VCaP (cell line): ENCODE measurements at regions not wholly inside any gene's neighbourhood (a gene's known extent, or its start where the extent isn't known, plus 50 kb on each side); places are given as distances from the start of the nearest gene placed in this dataset.

Experiments used
- H3K27ac ChIP-seq: fragments of 450-650 bp; 2 replicates; pipeline ENCODE4 v1.5.1; 2017
- TF ChIP-seq, protein P1 (sequence below): fragments of 450-650 bp; conservative IDR thresholded peaks from 2 replicates; pipeline ENCODE4 v1.5.1; 2017; ENCODE audit warnings: mild to moderate bottlenecking, moderate library complexity

DNA sequence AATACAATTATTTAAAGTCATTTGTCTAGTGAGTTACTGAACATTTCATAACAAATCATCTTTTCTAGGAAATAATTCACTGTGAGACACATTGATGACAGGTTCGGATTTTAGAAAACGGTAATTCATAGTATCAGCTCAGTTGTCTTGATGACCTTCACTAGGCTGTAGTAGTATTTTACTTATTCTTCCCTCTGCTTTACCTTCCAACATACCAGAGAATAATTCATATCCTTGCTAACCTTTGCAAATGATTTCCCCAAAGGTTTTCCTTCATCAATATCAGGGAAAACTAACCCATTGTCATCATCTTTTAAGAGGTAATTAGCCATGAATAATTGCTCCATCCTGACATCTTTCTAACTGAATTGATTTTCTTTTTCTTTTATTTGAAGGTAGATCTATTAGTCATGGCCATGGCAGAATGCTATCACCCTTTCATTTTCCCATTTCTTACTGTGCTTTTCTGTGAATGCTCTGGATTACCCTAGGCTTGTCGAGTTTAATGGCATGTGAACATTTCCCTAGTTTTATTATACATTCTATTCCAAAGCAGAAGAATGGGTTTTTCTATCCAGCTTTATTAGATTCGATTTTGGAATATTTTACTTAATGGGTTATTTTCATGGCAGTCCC is 299.2 kb downstream of the OLFM4 start:
- TF ChIP-seq, protein P1, sequence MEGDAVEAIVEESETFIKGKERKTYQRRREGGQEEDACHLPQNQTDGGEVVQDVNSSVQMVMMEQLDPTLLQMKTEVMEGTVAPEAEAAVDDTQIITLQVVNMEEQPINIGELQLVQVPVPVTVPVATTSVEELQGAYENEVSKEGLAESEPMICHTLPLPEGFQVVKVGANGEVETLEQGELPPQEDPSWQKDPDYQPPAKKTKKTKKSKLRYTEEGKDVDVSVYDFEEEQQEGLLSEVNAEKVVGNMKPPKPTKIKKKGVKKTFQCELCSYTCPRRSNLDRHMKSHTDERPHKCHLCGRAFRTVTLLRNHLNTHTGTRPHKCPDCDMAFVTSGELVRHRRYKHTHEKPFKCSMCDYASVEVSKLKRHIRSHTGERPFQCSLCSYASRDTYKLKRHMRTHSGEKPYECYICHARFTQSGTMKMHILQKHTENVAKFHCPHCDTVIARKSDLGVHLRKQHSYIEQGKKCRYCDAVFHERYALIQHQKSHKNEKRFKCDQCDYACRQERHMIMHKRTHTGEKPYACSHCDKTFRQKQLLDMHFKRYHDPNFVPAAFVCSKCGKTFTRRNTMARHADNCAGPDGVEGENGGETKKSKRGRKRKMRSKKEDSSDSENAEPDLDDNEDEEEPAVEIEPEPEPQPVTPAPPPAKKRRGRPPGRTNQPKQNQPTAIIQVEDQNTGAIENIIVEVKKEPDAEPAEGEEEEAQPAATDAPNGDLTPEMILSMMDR, result no peak
- H3K27ac ChIP-seq, result no peak overlapping the region

DNA sequence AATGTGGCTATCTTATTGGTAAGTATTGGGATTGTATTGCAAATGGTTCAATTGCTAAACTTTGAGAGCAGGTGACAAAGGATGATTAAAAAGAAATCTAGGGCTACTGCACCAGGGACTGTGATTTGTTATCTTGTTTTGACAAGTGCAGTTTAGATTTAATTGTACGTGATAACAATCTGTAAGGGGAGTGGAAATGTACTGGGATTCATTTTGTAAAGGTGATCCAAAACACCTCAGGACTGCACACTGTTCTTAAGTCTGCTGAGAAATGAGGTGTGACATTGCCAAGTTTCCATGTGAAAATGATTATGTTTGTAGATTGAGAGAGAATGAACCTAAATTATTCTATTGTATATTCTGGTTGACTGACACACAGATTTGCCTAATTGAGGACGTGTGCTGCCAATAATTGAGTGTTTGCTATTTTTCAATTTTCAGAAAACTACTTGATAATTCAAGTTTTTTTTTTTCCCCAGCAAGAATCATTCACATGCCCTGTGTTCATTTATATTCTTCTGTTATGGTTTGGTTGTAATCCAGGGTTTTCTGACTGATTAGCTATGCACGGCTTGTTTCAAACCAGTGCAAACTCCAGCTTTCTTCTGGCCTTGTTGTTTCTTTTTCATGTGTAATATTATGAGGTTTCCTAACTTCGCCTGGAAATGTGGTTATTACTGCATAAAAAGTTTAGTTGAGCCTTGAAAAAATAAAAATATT is 308.0 kb downstream of the OLFM4 start:
- H3K27ac ChIP-seq, result peak overlapping the region; percentile 69
- TF ChIP-seq, protein P1, result no peak

DNA sequence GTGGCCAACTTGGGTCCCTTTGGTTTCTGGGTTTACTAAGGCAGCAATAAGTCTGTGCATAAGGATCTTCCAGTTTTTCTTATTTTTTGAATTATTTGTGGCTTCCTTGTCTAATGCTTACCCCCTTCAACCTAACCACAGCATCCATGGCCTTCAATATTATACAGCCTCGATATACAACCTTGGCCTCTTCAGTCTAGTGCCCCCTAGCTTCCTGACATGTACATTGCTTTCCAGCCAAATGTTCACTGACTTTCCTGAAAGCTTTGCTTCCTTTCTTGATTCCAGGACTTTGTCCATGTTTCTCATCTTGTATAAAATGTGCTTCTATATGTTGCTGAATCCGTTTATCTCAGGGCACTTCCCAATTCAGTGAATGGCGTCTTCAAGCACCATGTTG is 310.1 kb downstream of the OLFM4 start:
- TF ChIP-seq, protein P1, result no peak
- H3K27ac ChIP-seq, result no peak overlapping the region

DNA sequence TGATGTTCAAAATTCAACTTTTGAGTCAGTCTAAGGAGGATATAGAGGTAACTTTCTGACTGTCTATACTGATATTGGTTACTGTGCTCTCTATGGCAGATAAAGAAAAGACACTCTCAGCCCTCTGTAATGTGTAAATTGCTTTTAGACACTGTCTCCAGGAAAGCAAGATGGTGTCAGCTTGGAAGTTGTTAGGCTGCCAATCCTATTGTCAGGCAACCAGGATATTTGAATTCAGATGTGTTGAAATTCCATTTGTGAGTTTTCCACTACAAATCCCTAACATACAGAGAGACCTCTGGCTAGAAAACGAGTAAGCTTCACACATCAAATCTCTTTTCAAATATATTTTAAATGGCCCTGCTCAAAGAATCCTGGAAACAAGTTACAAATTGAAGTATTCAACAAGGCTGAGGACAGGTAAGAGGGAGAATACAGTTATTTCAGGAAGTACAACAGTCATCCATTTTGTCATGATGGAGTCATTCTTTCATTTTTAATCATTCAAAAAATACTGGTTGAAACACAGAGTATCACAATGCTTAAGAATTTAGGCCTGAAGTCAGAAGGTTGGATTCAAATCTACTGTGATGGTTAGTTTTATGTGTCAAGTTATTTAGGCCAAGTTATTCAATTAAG is 312.0 kb downstream of the OLFM4 start:
- no peak overlapping the region for H3K27ac ChIP-seq
- TF ChIP-seq, protein P1, result no peak

DNA sequence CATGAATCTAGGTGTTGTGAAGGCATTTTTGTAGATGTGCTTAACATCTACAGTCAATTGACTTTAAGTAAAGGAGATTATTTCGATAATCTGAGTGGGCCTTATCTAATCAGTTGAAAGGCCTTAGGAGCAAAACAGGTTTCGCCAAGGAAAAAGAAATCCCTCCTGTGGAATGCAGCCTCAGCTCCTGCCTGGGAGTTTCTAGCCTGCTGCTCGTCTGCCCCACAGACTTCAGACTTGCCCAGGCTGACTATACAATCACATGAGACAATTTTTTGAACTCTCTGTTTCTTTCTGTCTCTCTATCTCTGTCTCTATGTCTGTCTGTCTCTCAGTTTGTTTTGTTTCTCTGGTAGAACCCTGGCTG is 312.5 kb downstream of the OLFM4 start:
- TF ChIP-seq, protein P1, result no peak
- H3K27ac ChIP-seq, result no peak overlapping the region

DNA sequence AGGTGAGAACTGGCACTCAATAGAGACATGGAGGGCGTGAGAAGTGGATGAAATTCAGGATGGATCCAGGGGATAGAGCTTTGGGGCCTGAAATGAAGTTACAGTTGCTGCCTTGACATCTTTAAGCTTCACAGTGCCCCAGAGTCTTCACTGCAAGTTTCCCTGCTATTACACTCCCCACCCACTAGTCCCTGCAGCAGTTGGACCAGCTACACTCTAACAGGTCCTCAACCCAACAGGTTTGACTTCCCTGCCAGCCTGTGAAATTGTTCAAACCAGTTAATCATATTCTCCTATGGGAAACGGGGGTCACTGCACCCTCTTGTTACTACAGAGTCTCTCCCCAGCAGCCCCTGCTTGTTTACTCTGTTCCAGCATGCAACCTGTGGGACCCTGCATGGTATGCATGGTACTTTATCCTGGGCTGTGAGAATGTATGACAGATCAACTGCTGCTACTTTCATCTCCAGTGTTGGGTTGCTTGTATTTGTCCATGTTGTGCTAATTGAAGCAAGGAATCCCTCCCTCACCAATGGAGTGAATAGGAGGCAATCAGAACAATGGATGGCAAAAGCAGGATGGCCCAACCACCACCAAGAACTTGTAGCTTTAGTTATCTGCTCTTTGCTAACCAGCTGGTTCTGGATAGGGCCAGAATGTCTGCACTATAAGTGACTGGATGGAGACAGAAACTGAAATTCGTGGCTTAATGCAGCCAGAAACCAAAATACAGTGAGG is 314.2 kb downstream of the OLFM4 start:
- H3K27ac ChIP-seq, result no peak overlapping the region
- TF ChIP-seq, protein P1, result no peak

DNA sequence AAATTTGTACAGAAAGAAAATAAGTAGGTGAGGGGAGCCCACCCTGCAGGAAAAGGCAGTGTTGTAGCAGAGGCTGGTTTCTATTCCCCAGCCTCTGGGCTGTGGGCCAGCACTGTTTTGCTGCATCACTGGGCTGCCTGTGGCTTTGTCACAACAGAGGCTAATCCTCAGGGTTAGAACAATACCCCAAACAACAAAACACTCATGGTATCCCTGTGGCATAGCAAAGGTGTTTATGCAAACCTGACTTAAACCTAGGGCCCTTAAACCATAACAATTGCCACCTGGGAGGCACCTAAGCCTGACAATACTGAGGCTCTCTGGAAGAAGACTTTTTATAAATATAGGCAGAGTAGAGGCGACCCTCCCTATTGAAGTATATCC is 314.7 kb downstream of the OLFM4 start:
- TF ChIP-seq, protein P1, result no peak
- no peak overlapping the region for H3K27ac ChIP-seq
